K562 (cell line): ENCODE measurements at regions not wholly inside any gene's neighbourhood (a gene's known extent, or its start where the extent isn't known, plus 50 kb on each side); places are given as distances from the start of the nearest gene placed in this dataset.

Experiments used
- ATAC-seq: fragments of 200-7000 bp; cut with Tn5 transposase; 3 replicates; pipeline ENCODE4 v1.9.1; 2020; ENCODE audit warnings: moderate library complexity
- BruUV-seq: library from RNA; stranded (reverse); fragments of 400-500 nt; replicated peaks from 2 replicates; lab custom pipeline; 2021; lab: Mats Ljungman, UMichigan
- CTCF ChIA-PET: fragments of 300-600 bp; formaldehyde crosslinking; extraction: SDS; loops from one replicate; lab custom pipeline; 2021; ENCODE audit warnings: low intra/inter-chr PET ratio; lab: Yijun Ruan, JAX
- POLR2A ChIA-PET: fragments of 300-600, 350-650 bp; sonication (Branson Sonifier 250); formaldehyde crosslinking; extraction: SDS; loops from one replicate; lab custom pipeline; 2021; ENCODE audit warnings: antibody characterized with exemption, inconsistent platforms; lab: Yijun Ruan, JAX
- DNase-seq, 4 experiments: peaks; one replicate each; pipeline versions ENCODE4 v3.0.0 to v3.0.0-alpha.2; 2011 to 2018; ENCODE audit warnings: low spot score in 3 of 4, mixed read lengths in 3 of 4; ENCODE audit errors: extremely low read depth in 1 of 4
- FAIRE-seq: peaks from 2 replicates; lab custom pipeline; 2011; peaks lifted over from hg19 to GRCh38; lab: Jason Lieb, UNC
- H2AFZ ChIP-seq: 2 replicates; pipeline ENCODE4 v1.6.0; 2011; ENCODE audit warnings: low read depth, low read length, control low read depth, inconsistent platforms
- H3K27ac ChIP-seq: fragments of 200-600 bp; 3 replicates; pipeline ENCODE4 v1.8.0; 2011; ENCODE audit warnings: low read depth, mild to moderate bottlenecking, control low read depth, inconsistent platforms, low read length, moderate library complexity, mixed read lengths; ENCODE audit errors: extremely low read depth
- H3K27me3 ChIP-seq, 2 experiments: fragments of 300-600 bp in 1 of 2; 2 replicates in 1 of 2; 3 replicates in 1 of 2; pipeline versions ENCODE4 v1.6.0 to v1.8.0; 2011; ENCODE audit warnings: inconsistent platforms in 2 of 2, low read length in 2 of 2, mild to moderate bottlenecking in 1 of 2, mixed read lengths in 1 of 2, moderate library complexity in 1 of 2; ENCODE audit not compliant: control insufficient read depth in 2 of 2, insufficient read depth in 2 of 2
- H3K36me3 ChIP-seq: fragments of 300-600 bp; 3 replicates; pipeline ENCODE4 v1.8.0; 2011; ENCODE audit warnings: mild to moderate bottlenecking, low read length, inconsistent platforms; ENCODE audit not compliant: control insufficient read depth, insufficient read depth
- H3K4me1 ChIP-seq, 2 experiments: fragments of 200-600 bp in 1 of 2; replicated peaks in 1 of 2; 2 replicates in 1 of 2; 3 replicates in 1 of 2; pipeline versions ENCODE4 v1.5.1 to v1.8.0; 2011; ENCODE audit warnings: inconsistent platforms in 2 of 2, low read length in 2 of 2, mild to moderate bottlenecking in 1 of 2, mixed read lengths in 1 of 2, moderate library complexity in 1 of 2; ENCODE audit not compliant: control insufficient read depth in 2 of 2, insufficient read depth in 2 of 2
- H3K4me2 ChIP-seq: 2 replicates; pipeline ENCODE4 v1.6.1; 2011; ENCODE audit warnings: low read length, control low read depth, inconsistent platforms, mixed read lengths; ENCODE audit not compliant: insufficient read depth
- H3K4me3 ChIP-seq: fragments of 200-600 bp; sonication (generic), shearing (Covaris generic); 2 replicates; pipeline ENCODE4 v1.5.1; 2016; ENCODE audit warnings: control low read depth, inconsistent platforms
- H3K79me2 ChIP-seq: fragments of 200-600 bp; 3 replicates; pipeline ENCODE4 v1.8.0; 2011; ENCODE audit warnings: low read length, inconsistent platforms; ENCODE audit not compliant: control insufficient read depth, insufficient read depth
- H3K9ac ChIP-seq, 2 experiments: 2 replicates each; pipeline versions ENCODE4 v1.6.0 to v1.6.1; 2011; ENCODE audit warnings: low read depth in 2 of 2, low read length in 2 of 2, control low read depth in 1 of 2, inconsistent platforms in 1 of 2, mild to moderate bottlenecking in 1 of 2, mixed read lengths in 1 of 2; ENCODE audit not compliant: insufficient read depth in 1 of 2
- H3K9me1 ChIP-seq: one replicate; pipeline ENCODE4 v1.6.0; 2011; ENCODE audit warnings: inconsistent platforms, mild to moderate bottlenecking, low read length, moderate library complexity; ENCODE audit not compliant: control insufficient read depth, insufficient read depth
- H3K9me3 ChIP-seq: replicated peaks from 2 replicates; pipeline ENCODE4 v1.5.1; 2011; ENCODE audit warnings: low read depth, low read length, inconsistent platforms; ENCODE audit not compliant: control insufficient read depth, insufficient read depth
- H4K20me1 ChIP-seq: replicated peaks from 2 replicates; pipeline ENCODE4 v1.6.1; 2011; ENCODE audit warnings: low read length, inconsistent platforms, mixed read lengths; ENCODE audit not compliant: control insufficient read depth, insufficient read depth
- EZH2 ChIP-seq: IDR thresholded peaks from 2 replicates; pipeline ENCODE4 v1.6.1; 2012; ENCODE audit warnings: low read depth, mild to moderate bottlenecking, inconsistent platforms, low read length, borderline replicate concordance
- MEF2A ChIP-seq: IDR thresholded peaks from 2 replicates; pipeline ENCODE4 v1.6.1; 2011; ENCODE audit warnings: low read depth, mild to moderate bottlenecking, low read length, moderate library complexity; ENCODE audit not compliant: control insufficient read depth
- RAD21 ChIP-seq, 2 experiments: fragments of 250-450 bp in 1 of 2; fragments of 450-650 bp in 1 of 2; sonication (Bioruptor Pico) in 1 of 2; formaldehyde crosslinking in 1 of 2; IDR thresholded peaks in 1 of 2; conservative IDR thresholded peaks in 1 of 2; 2 replicates each; pipeline versions ENCODE4 v1.4.0 to v1.8.0; 2020 to 2022; ENCODE audit warnings: mild to moderate bottlenecking in 2 of 2, moderate library complexity in 1 of 2
- ZNF24 ChIP-seq: fragments of 450-650 bp; IDR thresholded peaks from 2 replicates; pipeline ENCODE4 v1.6.1; 2016
- WGBS: fragments of 100-300 bp; shearing (Covaris generic); methylation state at CpG from one replicate; pipeline ENCODE4 v1.1.6; 2016; ENCODE audit warnings: low coverage, mixed read lengths; ENCODE audit not compliant: insufficient coverage; ENCODE audit errors: missing lambda C conversion rate; 5-methylcytosine and 5-hydroxymethylcytosine counted together
- in situ Hi-C: fragments of 300-500 bp; cut with MboI; formaldehyde crosslinking; loops from 4 replicates; pipeline ENCODE4 v1.15.0; 2018; ENCODE audit warnings: inconsistent platforms, mixed read lengths
- intact Hi-C: fragments of 100-400 bp; cut with micrococcal nuclease; formaldehyde crosslinking; loops from 2 replicates; pipeline ENCODE4 v1.14.2; 2022

DNA sequence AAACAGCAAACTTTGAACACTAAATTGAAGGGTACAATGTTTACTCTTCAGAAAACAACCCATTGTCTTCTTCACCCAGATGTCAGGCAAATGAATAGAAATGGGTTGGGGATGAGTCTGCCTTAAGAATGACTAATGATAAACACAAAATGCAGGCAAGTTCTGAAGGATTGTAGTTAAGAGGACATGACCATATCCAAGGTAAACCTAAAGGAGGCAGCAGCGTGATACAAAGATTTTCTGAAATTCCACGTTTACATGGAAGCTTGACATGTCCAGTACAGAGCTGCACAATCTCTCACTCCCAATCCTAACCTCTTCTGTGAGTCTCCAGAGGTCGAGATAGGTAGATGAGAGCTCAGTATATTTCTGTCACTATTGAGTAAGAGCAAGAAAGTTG lies 1263.2 kb upstream of the CDH6 start:
- CTCF ChIA-PET = no interaction called here
- Histone ChIP-seq H3K9me3 (no peaks in the 10 kb centered on the region), H3K9me1 (no peaks in the 10 kb centered on the region), H4K20me1 (no peaks in the 10 kb centered on the region), H3K36me3 (no peaks in the 10 kb centered on the region)
- in situ Hi-C loops = no loop called here
- POLR2A ChIA-PET = no interaction called here
- TF ChIP-seq RAD21 (CRISPR knock-in tag; conservative IDR thresholded peaks at IDR 0.05 in 1 of 2, IDR thresholded peaks at IDR 0.05 in 1 of 2) (peak; percentile 12 to 55; a peak in 2 of 4 replicates), EZH2 (no peak)
- TF ChIP-seq, all 486 proteins: peak for 1
- Histone ChIP-seq H3K4me2 (no peak overlapping the region), H3K4me3 (no peak overlapping the region), H3K4me1 (no peaks in the 10 kb centered on the region), H3K27ac (no peak overlapping the region), H3K79me2 (no peaks in the 10 kb centered on the region), H3K9ac (no peak overlapping the region), H2AFZ (no peak overlapping the region), H3K27me3 (no peaks in the 10 kb centered on the region)
- peak in 2 of 4 experiments; percentile 5 to 23 for DNase-seq
- BruUV-seq = no TSS peak
- 9% methylated on average over 3 of the region's 3 CpGs for WGBS
- peak; percentile 61 for ATAC-seq
- no peak for FAIRE-seq
- intact Hi-C loops = no loop called here

DNA sequence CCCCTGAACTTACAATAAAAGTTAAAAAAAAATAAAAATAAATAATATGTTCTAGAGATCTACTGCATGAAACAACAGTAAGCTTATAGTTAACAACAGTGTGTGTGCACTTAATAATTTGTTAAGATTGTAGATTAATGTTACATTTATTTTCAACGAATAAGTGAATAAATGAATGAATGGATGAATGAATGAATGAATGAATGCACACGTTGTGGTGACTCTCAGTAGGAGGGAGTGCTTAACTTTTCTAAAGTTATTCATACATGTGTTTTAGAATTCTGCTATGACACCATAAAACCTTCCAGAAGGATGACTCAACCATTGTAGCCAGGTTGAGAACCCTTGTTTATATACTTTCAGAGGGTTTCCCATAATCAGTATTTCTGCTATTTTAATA lies 1269.4 kb upstream of the CDH6 start:
- in situ Hi-C loops = no loop called here
- POLR2A ChIA-PET = no interaction called here

More for the DNA sequence above, 1269.4 kb upstream of the CDH6 start:
- no peaks in the 10 kb centered on the region for H3K27me3 ChIP-seq
- H3K9me3 ChIP-seq = no peaks in the 10 kb centered on the region
- DNase-seq (no peak), ATAC-seq (no peak), FAIRE-seq (no peak)
- H3K36me3 ChIP-seq = no peaks in the 10 kb centered on the region
- no peaks in the 10 kb centered on the region for H4K20me1 ChIP-seq
- intact Hi-C loops = no loop called here
- H3K9me1 ChIP-seq = no peaks in the 10 kb centered on the region
- no peaks in the 10 kb centered on the region for H3K4me1 ChIP-seq
- CTCF ChIA-PET = no interaction called here
- WGBS = 9% methylated on average over 2 of the region's 2 CpGs
- H3K27ac ChIP-seq = no peak overlapping the region
- no peak overlapping the region for H2AFZ ChIP-seq
- H3K79me2 ChIP-seq = no peaks in the 10 kb centered on the region
- TF ChIP-seq ZNF24 = peak; percentile 69; the same call in 1 of the 2 replicates
- TF ChIP-seq MEF2A = no peak
- H3K9ac ChIP-seq = no peak overlapping the region
- H3K4me2 ChIP-seq = no peak overlapping the region
- BruUV-seq = no TSS peak
- H3K4me3 ChIP-seq = no peak overlapping the region
